IMR-90 (cell line): ENCODE measurements at regions not wholly inside any gene's neighbourhood (a gene's known extent, or its start where the extent isn't known, plus 50 kb on each side); places are given as distances from the start of the nearest gene placed in this dataset.

Experiments
- ATAC-seq: fragments of 200-7000 bp; cut with Tn5 transposase; 2 replicates; pipeline ENCODE4 v1.9.1; 2020; ENCODE audit warnings: low read depth, mild to moderate bottlenecking, moderate library complexity
- BruUV-seq: library from RNA; stranded (reverse); fragments of 400-500 nt; replicated peaks from 2 replicates; lab custom pipeline; 2021; lab: Mats Ljungman, UMichigan
- CTCF ChIA-PET: fragments of 300-600 bp; formaldehyde crosslinking; extraction: SDS; loops from one replicate; lab custom pipeline; 2021; ENCODE audit warnings: antibody characterized with exemption; lab: Yijun Ruan, JAX
- POLR2A ChIA-PET: fragments of 300-600 bp; sonication (Branson Sonifier 250); formaldehyde crosslinking; loops from one replicate; lab custom pipeline; 2022; ENCODE audit warnings: antibody characterized with exemption; ENCODE audit not compliant: unreplicated experiment; lab: Charles Lee
- DNase-seq: peaks from one replicate; pipeline ENCODE4 v3.0.0; 2013
- H2AFZ ChIP-seq: replicated peaks from 2 replicates; pipeline ENCODE3; 2013; ENCODE audit warnings: low read length, mild to moderate bottlenecking; ENCODE audit not compliant: poor library complexity
- H2AK5ac ChIP-seq: 2 replicates; pipeline ENCODE4 v1.6.1; 2013; ENCODE audit warnings: low read depth, low read length, inconsistent platforms
- H2AK9ac ChIP-seq: replicated peaks from 2 replicates; pipeline ENCODE3; 2013; ENCODE audit warnings: mild to moderate bottlenecking, low read depth, low read length, moderate library complexity; ENCODE audit not compliant: poor library complexity
- H2BK120ac ChIP-seq: 2 replicates; pipeline ENCODE4 v1.6.1; 2013; ENCODE audit warnings: low read depth, low read length, inconsistent platforms
- H2BK15ac ChIP-seq: 3 replicates; pipeline ENCODE4 v1.6.1; 2013; ENCODE audit warnings: low read depth, low read length, inconsistent platforms
- H2BK20ac ChIP-seq: 2 replicates; pipeline ENCODE4 v1.6.1; 2013; ENCODE audit warnings: low read depth, mild to moderate bottlenecking, inconsistent platforms, low read length, moderate library complexity
- H2BK5ac ChIP-seq: 2 replicates; pipeline ENCODE4 v1.6.1; 2013; ENCODE audit warnings: mild to moderate bottlenecking, low read depth, low read length, inconsistent platforms; ENCODE audit not compliant: poor library complexity, severe bottlenecking
- H3K14ac ChIP-seq: replicated peaks from 2 replicates; pipeline ENCODE4 v1.6.1; 2013; ENCODE audit warnings: low read depth, low read length, inconsistent platforms
- H3K18ac ChIP-seq: 2 replicates; pipeline ENCODE4 v1.6.1; 2013; ENCODE audit warnings: low read depth, low read length, control low read depth
- H3K23ac ChIP-seq: 2 replicates; pipeline ENCODE4 v1.6.1; 2013; ENCODE audit warnings: low read depth, low read length, inconsistent platforms
- H3K27ac ChIP-seq: 2 replicates; pipeline ENCODE4 v1.5.1; 2013; ENCODE audit warnings: mild to moderate bottlenecking, control low read depth, low read length; ENCODE audit not compliant: insufficient read depth
- H3K27me3 ChIP-seq: 2 replicates; pipeline ENCODE4 v1.6.1; 2013; ENCODE audit warnings: low read length; ENCODE audit not compliant: control insufficient read depth, insufficient read depth
- H3K36me3 ChIP-seq: 2 replicates; pipeline ENCODE4 v1.6.1; 2013; ENCODE audit warnings: low read length, mixed read lengths; ENCODE audit not compliant: control insufficient read depth, insufficient read depth
- H3K4ac ChIP-seq: 2 replicates; pipeline ENCODE4 v1.6.1; 2013; ENCODE audit warnings: low read depth, low read length, inconsistent platforms
- H3K4me1 ChIP-seq: 2 replicates; pipeline ENCODE4 v1.6.1; 2013; ENCODE audit warnings: low read length, mixed read lengths; ENCODE audit not compliant: control insufficient read depth, insufficient read depth
- H3K4me2 ChIP-seq: 2 replicates; pipeline ENCODE4 v1.6.1; 2013; ENCODE audit warnings: low read depth, mild to moderate bottlenecking, control low read depth, low read length, moderate library complexity
- H3K4me3 ChIP-seq: 2 replicates; pipeline ENCODE4 v1.5.1; 2013; ENCODE audit warnings: low read depth, mild to moderate bottlenecking, control low read depth, low read length, moderate library complexity; ENCODE audit not compliant: insufficient read depth
- H3K56ac ChIP-seq: 2 replicates; pipeline ENCODE4 v1.6.1; 2013; ENCODE audit warnings: low read length, inconsistent platforms; ENCODE audit not compliant: insufficient read depth; ENCODE audit errors: extremely low read depth
- H3K79me1 ChIP-seq, 2 experiments: 2 replicates each; pipeline ENCODE4 v1.6.1; 2013; ENCODE audit warnings: low read length in 2 of 2, inconsistent platforms in 1 of 2, low read depth in 1 of 2
- H3K9ac ChIP-seq: 2 replicates; pipeline ENCODE4 v1.6.1; 2013; ENCODE audit warnings: low read depth, low read length, control low read depth
- H3K9me1 ChIP-seq: 2 replicates; pipeline ENCODE4 v1.6.1; 2013; ENCODE audit warnings: low read length, inconsistent platforms; ENCODE audit not compliant: insufficient read depth
- H3K9me3 ChIP-seq: 2 replicates; pipeline ENCODE4 v1.6.1; 2013; ENCODE audit warnings: low read length; ENCODE audit not compliant: control insufficient read depth, insufficient read depth
- H4K20me1 ChIP-seq: 2 replicates; pipeline ENCODE4 v1.6.1; 2013; ENCODE audit warnings: low read length, inconsistent platforms; ENCODE audit not compliant: insufficient read depth
- H4K5ac ChIP-seq: 2 replicates; pipeline ENCODE4 v1.6.1; 2013; ENCODE audit warnings: mild to moderate bottlenecking, low read depth, low read length, control low read depth
- H4K8ac ChIP-seq, 2 experiments: 2 replicates each; pipeline ENCODE4 v1.6.1; 2013; ENCODE audit warnings: low read depth in 2 of 2, low read length in 2 of 2, control low read depth in 1 of 2, inconsistent platforms in 1 of 2
- H4K91ac ChIP-seq: 2 replicates; pipeline ENCODE4 v1.6.1; 2013; ENCODE audit warnings: low read depth, low read length, inconsistent platforms; ENCODE audit not compliant: insufficient read depth
- RAD21 ChIP-seq: IDR thresholded peaks from 2 replicates; pipeline ENCODE4 v1.6.1; 2012; ENCODE audit warnings: low read length, improper control_type of control experiment
- WGBS, 2 experiments: methylation state at CpG; one replicate each; pipeline versions ENCODE4 v1.1.5 to v1.1.7; 2013; ENCODE audit warnings: missing lambda C conversion rate in 2 of 2; ENCODE audit not compliant: insufficient read length in 1 of 2; ENCODE audit errors: extremely low coverage in 2 of 2; 5-methylcytosine and 5-hydroxymethylcytosine counted together
- dilution Hi-C: fragments of 300-500 bp; cut with HindIII; formaldehyde crosslinking; loops from one replicate; pipeline ENCODE4 v1.14.3; 2018; ENCODE audit warnings: low sequenced_read_pairs; ENCODE audit not compliant: unreplicated experiment
- in situ Hi-C: fragments of 300-500 bp; cut with MboI; formaldehyde crosslinking; loops from 3 replicates; pipeline ENCODE4 v1.14.3; 2019; ENCODE audit warnings: low sequenced_read_pairs, inconsistent platforms, mixed read lengths
- intact Hi-C: fragments of 100-400 bp; cut with micrococcal nuclease; formaldehyde crosslinking; loops from 2 replicates; pipeline ENCODE4 v1.10.0; 2022

DNA sequence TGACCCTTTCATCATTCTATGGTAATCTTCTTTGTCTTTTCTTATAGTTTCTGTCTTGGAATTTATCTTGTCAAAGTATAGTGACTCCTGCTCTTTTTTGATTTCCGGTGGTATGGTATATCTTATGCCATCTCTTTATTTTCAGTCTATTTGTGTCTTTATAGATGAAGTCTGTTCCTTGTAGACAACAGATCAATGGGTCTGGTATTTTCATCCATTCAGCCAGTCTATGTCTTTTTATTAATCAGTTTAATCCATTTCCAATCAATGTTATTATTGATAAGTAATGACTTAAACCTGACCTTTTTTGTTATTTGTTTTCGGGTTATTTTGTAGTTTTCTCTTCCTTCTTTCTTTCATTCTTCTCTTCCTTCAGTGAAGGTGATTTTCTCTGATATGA lies 495.9 kb upstream of the PCDH9 start:
- in situ Hi-C loops (no loop called here), intact Hi-C loops (no loop called here), dilution Hi-C loops (no loop called here)
- Histone ChIP-seq H4K8ac (no peak overlapping the region), H3K79me1 (no peaks in the 10 kb centered on the region), H2AK5ac (no peak overlapping the region), H3K4me2 (no peak overlapping the region), H3K9me3 (peaks cover 4% of the 10 kb centered on the region; the same call in 1 of the 2 replicates), H3K4me3 (no peak overlapping the region), H3K4me1 (no peaks in the 10 kb centered on the region), H3K23ac (no peak overlapping the region), H3K9ac (no peak overlapping the region), H2BK5ac (no peak overlapping the region), H3K14ac (no peak overlapping the region), H4K91ac (no peak overlapping the region), H3K18ac (no peak overlapping the region), H2AFZ (no peak overlapping the region), H3K36me3 (no peaks in the 10 kb centered on the region), H4K5ac (no peak overlapping the region), H3K27me3 (no peaks in the 10 kb centered on the region), H3K9me1 (no peaks in the 10 kb centered on the region), H2AK9ac (no peak overlapping the region), H2BK15ac (no peak overlapping the region), H3K56ac (no peak overlapping the region), H2BK20ac (no peak overlapping the region), H3K4ac (no peak overlapping the region), H4K20me1 (no peaks in the 10 kb centered on the region), H3K27ac (no peak overlapping the region), H2BK120ac (no peak overlapping the region)
- CTCF ChIA-PET = no interaction called here
- no TSS peak for BruUV-seq
- DNase-seq (no peak), ATAC-seq (no peak)
- no CpG with 5 or more reads among the region's 2 CpGs for WGBS, 2 experiments
- no peak for TF ChIP-seq RAD21
- POLR2A ChIA-PET = no interaction called here
